Mesenchymal stem cell (in vitro differentiated cells and primary cell): ENCODE measurements at regions not wholly inside any gene's neighbourhood (a gene's known extent, or its start where the extent isn't known, plus 50 kb on each side); places are given as distances from the start of the nearest gene placed in this dataset.

Source experiments
- DNase-seq: peaks from one replicate; pipeline ENCODE4 v3.0.0-alpha.2; 2013
- H2AFZ ChIP-seq: one replicate; pipeline ENCODE4 v1.6.1; 2013; ENCODE audit warnings: low read depth, mild to moderate bottlenecking, control low read depth, inconsistent platforms, low read length, moderate library complexity
- H2AK5ac ChIP-seq: 2 replicates; pipeline ENCODE4 v1.6.1; 2013; ENCODE audit warnings: low read length, moderate library complexity, mild to moderate bottlenecking, inconsistent platforms; ENCODE audit not compliant: severe bottlenecking
- H2BK120ac ChIP-seq: one replicate; pipeline ENCODE4 v1.6.1; 2013; ENCODE audit warnings: low read depth, mild to moderate bottlenecking, inconsistent platforms, low read length, moderate library complexity
- H2BK12ac ChIP-seq, 2 experiments: one replicate each; pipeline ENCODE4 v1.6.1; 2013; ENCODE audit warnings: inconsistent platforms in 2 of 2, low read length in 2 of 2, mild to moderate bottlenecking in 2 of 2, moderate library complexity in 2 of 2, control low read depth in 1 of 2
- H2BK15ac ChIP-seq: one replicate; pipeline ENCODE4 v1.6.1; 2013; ENCODE audit warnings: mild to moderate bottlenecking, low read depth, inconsistent platforms; ENCODE audit not compliant: poor library complexity, severe bottlenecking
- H2BK5ac ChIP-seq: 2 replicates; pipeline ENCODE4 v1.6.1; 2013; ENCODE audit warnings: low read depth, mild to moderate bottlenecking, low read length, control low read depth, inconsistent platforms; ENCODE audit not compliant: poor library complexity, severe bottlenecking
- H3K14ac ChIP-seq, 2 experiments: one replicate each; pipeline ENCODE4 v1.6.1; 2013; ENCODE audit warnings: inconsistent platforms in 2 of 2, low read length in 2 of 2, control low read depth in 1 of 2, mild to moderate bottlenecking in 1 of 2, moderate library complexity in 1 of 2
- H3K18ac ChIP-seq, 2 experiments: one replicate each; pipeline ENCODE4 v1.6.1; 2013; ENCODE audit warnings: inconsistent platforms in 2 of 2, low read length in 2 of 2, control low read depth in 1 of 2, low read depth in 1 of 2, mild to moderate bottlenecking in 1 of 2
- H3K23ac ChIP-seq, 2 experiments: one replicate each; pipeline ENCODE4 v1.6.1; 2013; ENCODE audit warnings: inconsistent platforms in 2 of 2, low read length in 2 of 2, mild to moderate bottlenecking in 2 of 2, moderate library complexity in 2 of 2, control low read depth in 1 of 2
- H3K27ac ChIP-seq: 2 replicates; pipeline ENCODE4 v1.5.1; 2013; ENCODE audit warnings: mild to moderate bottlenecking, moderate library complexity, low read length, control low read depth, inconsistent platforms; ENCODE audit not compliant: poor library complexity, severe bottlenecking
- H3K27me3 ChIP-seq, 2 experiments: 2 replicates each; pipeline versions ENCODE4 v1.6.1 to v1.7.0; 2013; ENCODE audit warnings: low read length in 2 of 2, mild to moderate bottlenecking in 2 of 2, moderate library complexity in 2 of 2, control low read depth in 1 of 2, inconsistent platforms in 1 of 2; ENCODE audit not compliant: control insufficient read depth in 1 of 2, insufficient read depth in 1 of 2
- H3K36me3 ChIP-seq, 2 experiments: 2 replicates each; pipeline versions ENCODE4 v1.6.1 to v1.7.0; 2013; ENCODE audit warnings: low read length in 2 of 2, control low read depth in 1 of 2, inconsistent platforms in 1 of 2, low read depth in 1 of 2, mild to moderate bottlenecking in 1 of 2; ENCODE audit not compliant: insufficient read depth in 2 of 2, control insufficient read depth in 1 of 2
- H3K4ac ChIP-seq, 2 experiments: one replicate each; pipeline ENCODE4 v1.6.1; 2013; ENCODE audit warnings: inconsistent platforms in 2 of 2, low read length in 2 of 2, mild to moderate bottlenecking in 2 of 2, moderate library complexity in 2 of 2, control low read depth in 1 of 2, low read depth in 1 of 2
- H3K4me1 ChIP-seq: 2 replicates; pipeline ENCODE4 v1.6.1; 2013; ENCODE audit warnings: low read depth, low read length, control low read depth; ENCODE audit not compliant: control insufficient read depth, insufficient read depth
- H3K4me2 ChIP-seq: 2 replicates; pipeline ENCODE4 v1.6.1; 2013; ENCODE audit warnings: low read length, mild to moderate bottlenecking, inconsistent platforms; ENCODE audit not compliant: poor library complexity, severe bottlenecking
- H3K4me3 ChIP-seq, 2 experiments: 2 replicates each; pipeline versions ENCODE4 v1.5.1 to v1.7.0; 2013; ENCODE audit warnings: low read length in 2 of 2, mild to moderate bottlenecking in 2 of 2, control low read depth in 1 of 2, low read depth in 1 of 2; ENCODE audit not compliant: insufficient read depth in 1 of 2
- H3K79me1 ChIP-seq: replicated peaks from 2 replicates; pipeline ENCODE4 v1.6.1; 2013; ENCODE audit warnings: mild to moderate bottlenecking, control low read depth, low read length, inconsistent platforms; ENCODE audit not compliant: poor library complexity, severe bottlenecking
- H3K9ac ChIP-seq: 2 replicates; pipeline ENCODE4 v1.7.0; 2013; ENCODE audit warnings: mild to moderate bottlenecking, low read length, moderate library complexity
- H3K9me3 ChIP-seq: 2 replicates; pipeline ENCODE4 v1.7.0; 2013; ENCODE audit warnings: mild to moderate bottlenecking, low read length; ENCODE audit not compliant: control insufficient read depth
- H4K8ac ChIP-seq: one replicate; pipeline ENCODE4 v1.6.1; 2013; ENCODE audit warnings: inconsistent platforms, mild to moderate bottlenecking, low read length, moderate library complexity
- H4K91ac ChIP-seq: one replicate; pipeline ENCODE4 v1.6.1; 2013; ENCODE audit warnings: mild to moderate bottlenecking, low read length, inconsistent platforms
- WGBS: methylation state at CpG from one replicate; pipeline ENCODE4 v1.1.7; 2013; ENCODE audit warnings: mixed read lengths; 5-methylcytosine and 5-hydroxymethylcytosine counted together

- no peak overlapping the region for H3K23ac ChIP-seq
- no peak for DNase-seq
- H2AK5ac ChIP-seq: no peak overlapping the region
- no peak overlapping the region for H3K27ac ChIP-seq
- no peaks in the 10 kb centered on the region for H3K36me3 ChIP-seq
- H3K79me1 ChIP-seq: no peaks in the 10 kb centered on the region
- no peak overlapping the region for H2BK15ac ChIP-seq
- H3K4me1 ChIP-seq: no peaks in the 10 kb centered on the region
- no peak overlapping the region for H2BK120ac ChIP-seq
- no peak overlapping the region for H4K8ac ChIP-seq
- H3K9me3 ChIP-seq: no peaks in the 10 kb centered on the region
- 57% methylated on average over 1 of the region's 1 CpG for WGBS
- no peak overlapping the region for H3K4ac ChIP-seq
- no peak overlapping the region for H3K9ac ChIP-seq
- no peak overlapping the region for H3K4me2 ChIP-seq
- no peak overlapping the region for H4K91ac ChIP-seq
- no peak overlapping the region for H3K18ac ChIP-seq
- H3K27me3 ChIP-seq: no peaks in the 10 kb centered on the region
- H2BK5ac ChIP-seq: no peak overlapping the region
- H2AFZ ChIP-seq: no peak overlapping the region
- H3K4me3 ChIP-seq: no peak overlapping the region
- no peak overlapping the region for H3K14ac ChIP-seq
- H2BK12ac ChIP-seq: no peak overlapping the region
Observed at GRCh38 chr4:22895482-22895881, 202.7 kb downstream of the GBA3 start.

- Histone ChIP-seq H2BK5ac (no peak overlapping the region), H2BK15ac (no peak overlapping the region), H4K91ac (no peak overlapping the region), H3K9ac (no peak overlapping the region), H4K8ac (no peak overlapping the region), H2AFZ (no peak overlapping the region), H2AK5ac (no peak overlapping the region), H3K9me3 (no peaks in the 10 kb centered on the region), H3K27ac (no peak overlapping the region), H3K4me3 (no peak overlapping the region), H3K4me1 (no peaks in the 10 kb centered on the region), H2BK120ac (no peak overlapping the region), H3K23ac (no peak overlapping the region), H3K14ac (no peak overlapping the region), H3K4ac (no peak overlapping the region), H3K79me1 (no peaks in the 10 kb centered on the region), H3K18ac (no peak overlapping the region), H3K4me2 (no peak overlapping the region), H3K36me3 (no peaks in the 10 kb centered on the region), H3K27me3 (no peaks in the 10 kb centered on the region), H2BK12ac (no peak overlapping the region)
- no peak for DNase-seq
Observed at GRCh38 chr4:22884157-22884556, 191.4 kb downstream of the GBA3 start.

GRCh38 chr4:22881411-22881810 lies 188.7 kb downstream of the GBA3 start:
- Histone ChIP-seq H2BK5ac (no peak overlapping the region), H3K79me1 (no peaks in the 10 kb centered on the region), H2BK15ac (no peak overlapping the region), H3K4me3 (no peak overlapping the region), H4K91ac (no peak overlapping the region), H3K9ac (no peak overlapping the region), H3K4me2 (no peak overlapping the region), H2AFZ (no peak overlapping the region), H4K8ac (no peak overlapping the region), H2BK12ac (no peak overlapping the region), H3K36me3 (no peaks in the 10 kb centered on the region), H3K9me3 (no peaks in the 10 kb centered on the region), H3K23ac (no peak overlapping the region), H3K27me3 (no peaks in the 10 kb centered on the region), H2AK5ac (no peak overlapping the region), H2BK120ac (no peak overlapping the region), H3K14ac (no peak overlapping the region), H3K4me1 (no peaks in the 10 kb centered on the region), H3K4ac (no peak overlapping the region), H3K18ac (no peak overlapping the region), H3K27ac (peak overlapping the region; percentile 45)
- DNase-seq: no peak

- Histone ChIP-seq H3K14ac (no peak overlapping the region), H2AFZ (no peak overlapping the region), H3K4me2 (no peak overlapping the region), H3K4me3 (no peak overlapping the region), H3K9me3 (no peaks in the 10 kb centered on the region), H4K8ac (no peak overlapping the region), H3K4me1 (no peaks in the 10 kb centered on the region), H3K9ac (no peak overlapping the region), H4K91ac (no peak overlapping the region), H3K36me3 (no peaks in the 10 kb centered on the region), H2BK12ac (no peak overlapping the region), H2BK5ac (no peak overlapping the region), H3K27ac (no peak overlapping the region), H3K23ac (no peak overlapping the region), H3K18ac (no peak overlapping the region), H3K27me3 (no peaks in the 10 kb centered on the region), H2BK120ac (no peak overlapping the region), H2AK5ac (no peak overlapping the region), H3K79me1 (no peaks in the 10 kb centered on the region), H2BK15ac (no peak overlapping the region), H3K4ac (no peak overlapping the region)
- WGBS: 85% methylated on average over 15 of the region's 16 CpGs
- no peak for DNase-seq
Observed at GRCh38 chr4:22877486-22878052, 184.8 kb downstream of the GBA3 start.
